ENCODE measurements at regions not wholly inside any gene's neighbourhood (a gene's known extent, or its start where the extent isn't known, plus 50 kb on each side); places are given as distances from the start of the nearest gene placed in this dataset.

- TF ChIP-seq FOXP2 (optimal IDR thresholded peaks at IDR 0.05; ENCODE audit: borderline replicate concordance, extremely low read depth, extremely low read length, insufficient read depth) = no peak
- TF ChIP-seq TAF1 (IDR thresholded peaks at IDR 0.05; ENCODE audit: borderline replicate concordance, insufficient read depth, low read length) = no peak
- TF ChIP-seq REST (IDR thresholded peaks at IDR 0.05; ENCODE audit: insufficient read depth in 1 of 2, low read depth in 2 of 2, low read length in 2 of 2) = no peak
- TF ChIP-seq SIN3A (IDR thresholded peaks at IDR 0.05; ENCODE audit: borderline replicate concordance, insufficient read depth, low read length) = no peak
- TF ChIP-seq POLR2AphosphoS5 (IDR thresholded peaks at IDR 0.05; ENCODE audit: low read depth, low read length) = no peak
Measured at GRCh38 chr7:53800746-53801145, 741.4 kb upstream of the VSTM2A start.

GRCh38 chr7:53806119-53806518 is 736.1 kb upstream of the VSTM2A start:
- TF ChIP-seq FOXP2 (optimal IDR thresholded peaks at IDR 0.05; ENCODE audit: borderline replicate concordance, extremely low read depth, extremely low read length, insufficient read depth) = no peak
- TF ChIP-seq REST (IDR thresholded peaks at IDR 0.05; ENCODE audit: insufficient read depth in 1 of 2, low read depth in 2 of 2, low read length in 2 of 2) = no peak
- TF ChIP-seq SIN3A (IDR thresholded peaks at IDR 0.05; ENCODE audit: borderline replicate concordance, insufficient read depth, low read length) = no peak
- no peak for TF ChIP-seq POLR2AphosphoS5 (IDR thresholded peaks at IDR 0.05; ENCODE audit: low read depth, low read length)
- no peak for TF ChIP-seq TAF1 (IDR thresholded peaks at IDR 0.05; ENCODE audit: borderline replicate concordance, insufficient read depth, low read length)

DNA sequence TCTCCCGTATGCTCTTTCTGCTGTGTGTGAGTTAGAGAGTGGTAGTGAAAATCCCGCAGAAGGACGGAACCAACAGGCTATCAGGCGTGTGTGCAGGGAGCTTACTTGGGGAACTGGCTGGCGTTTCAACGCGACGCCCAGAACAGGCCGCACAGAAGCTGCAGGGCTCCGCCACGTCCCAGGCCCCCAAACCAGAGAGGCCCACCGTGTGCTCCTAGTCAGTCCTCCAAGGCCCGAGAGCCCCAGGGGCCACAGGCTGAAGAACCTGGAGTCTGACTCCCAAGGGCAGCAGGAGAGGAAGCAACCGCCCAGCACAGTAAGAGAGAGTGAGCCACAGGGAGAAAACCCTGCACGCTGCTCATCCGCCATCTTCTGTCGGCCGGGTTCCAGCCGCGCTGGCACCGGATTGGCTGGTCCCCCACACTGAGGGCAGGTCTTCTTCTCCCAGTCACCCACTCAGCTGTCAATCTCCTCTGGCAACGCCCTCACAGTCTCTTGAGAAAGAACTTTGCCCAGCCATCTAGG is 730.6 kb upstream of the VSTM2A start:
- TF ChIP-seq POLR2AphosphoS5 (IDR thresholded peaks at IDR 0.05; ENCODE audit: low read depth, low read length) (no peak), SIN3A (IDR thresholded peaks at IDR 0.05; ENCODE audit: borderline replicate concordance, insufficient read depth, low read length) (no peak), FOXP2 (optimal IDR thresholded peaks at IDR 0.05; ENCODE audit: borderline replicate concordance, extremely low read depth, extremely low read length, insufficient read depth) (no peak), REST (IDR thresholded peaks at IDR 0.05; ENCODE audit: insufficient read depth in 1 of 2, low read depth in 2 of 2, low read length in 2 of 2) (no peak), TAF1 (IDR thresholded peaks at IDR 0.05; ENCODE audit: borderline replicate concordance, insufficient read depth, low read length) (no peak)

GRCh38 chr7:53812135-53812534 is 730.0 kb upstream of the VSTM2A start:
- no peak for TF ChIP-seq TAF1 (IDR thresholded peaks at IDR 0.05; ENCODE audit: borderline replicate concordance, insufficient read depth, low read length)
- no peak for TF ChIP-seq FOXP2 (optimal IDR thresholded peaks at IDR 0.05; ENCODE audit: borderline replicate concordance, extremely low read depth, extremely low read length, insufficient read depth)
- no peak for TF ChIP-seq REST (IDR thresholded peaks at IDR 0.05; ENCODE audit: insufficient read depth in 1 of 2, low read depth in 2 of 2, low read length in 2 of 2)
- TF ChIP-seq POLR2AphosphoS5 (IDR thresholded peaks at IDR 0.05; ENCODE audit: low read depth, low read length) = no peak
- no peak for TF ChIP-seq SIN3A (IDR thresholded peaks at IDR 0.05; ENCODE audit: borderline replicate concordance, insufficient read depth, low read length)

- no peak for TF ChIP-seq TAF1 (IDR thresholded peaks at IDR 0.05; ENCODE audit: borderline replicate concordance, insufficient read depth, low read length)
- TF ChIP-seq REST (IDR thresholded peaks at IDR 0.05; ENCODE audit: insufficient read depth in 1 of 2, low read depth in 2 of 2, low read length in 2 of 2) = no peak
- no peak for TF ChIP-seq FOXP2 (optimal IDR thresholded peaks at IDR 0.05; ENCODE audit: borderline replicate concordance, extremely low read depth, extremely low read length, insufficient read depth)
- TF ChIP-seq POLR2AphosphoS5 (IDR thresholded peaks at IDR 0.05; ENCODE audit: low read depth, low read length) = no peak
- TF ChIP-seq SIN3A (IDR thresholded peaks at IDR 0.05; ENCODE audit: borderline replicate concordance, insufficient read depth, low read length) = no peak
Measured at GRCh38 chr7:53835301-53835700, 706.9 kb upstream of the VSTM2A start.

Measured in PFSK-1 (cell line).